SK-N-SH (cell line): ENCODE measurements at regions not wholly inside any gene's neighbourhood (a gene's known extent, or its start where the extent isn't known, plus 50 kb on each side); places are given as distances from the start of the nearest gene placed in this dataset.

ENCODE experiments used
- CTCF ChIA-PET: fragments of 300-600, 350-600 bp; formaldehyde crosslinking; extraction: SDS; loops from one replicate; lab custom pipeline; 2021; lab: Yijun Ruan, JAX
- POLR2A ChIA-PET: fragments of 350-600 bp; sonication (Branson Sonifier 250); formaldehyde crosslinking; extraction: SDS; loops from one replicate; lab custom pipeline; 2020; ENCODE audit warnings: antibody characterized with exemption, inconsistent platforms; lab: Yijun Ruan, JAX
- DNase-seq: peaks from one replicate; pipeline ENCODE4 v3.0.0; 2012
- H2AFZ ChIP-seq: fragments of 200-600 bp; sonication (generic); 2 replicates; pipeline ENCODE4 v1.8.1; 2016; ENCODE audit warnings: antibody characterized with exemption, mild to moderate bottlenecking, low read depth
- H3F3A ChIP-seq: fragments of 200-600 bp; sonication (generic); replicated peaks from 2 replicates; pipeline ENCODE3; 2016; ENCODE audit warnings: antibody characterized with exemption, mild to moderate bottlenecking; ENCODE audit not compliant: insufficient read depth
- H3K27ac ChIP-seq, 2 experiments: fragments of 200-500 bp in 1 of 2; fragments of 200-600 bp in 1 of 2; sonication (Bioruptor generic) in 1 of 2; sonication (generic), shearing (Covaris generic) in 1 of 2; 2 replicates each; pipeline versions ENCODE4 v1.5.1 to v1.6.1; 2014 to 2016; ENCODE audit warnings: low read depth in 2 of 2, inconsistent platforms in 1 of 2, low read length in 1 of 2, mild to moderate bottlenecking in 1 of 2, mixed read lengths in 1 of 2
- H3K27me3 ChIP-seq: fragments of 200-600 bp; sonication (generic), shearing (Covaris generic); 2 replicates; pipeline ENCODE4 v1.6.1; 2016; ENCODE audit warnings: mixed run types; ENCODE audit not compliant: insufficient read depth
- H3K36me3 ChIP-seq, 2 experiments: fragments of 200-500 bp in 1 of 2; fragments of 200-600 bp in 1 of 2; sonication (Bioruptor generic) in 1 of 2; sonication (generic) in 1 of 2; replicated peaks in 1 of 2; 2 replicates each; pipeline versions ENCODE3 to v1.5.1; 2014 to 2016; ENCODE audit warnings: low read length in 1 of 2, mild to moderate bottlenecking in 1 of 2; ENCODE audit not compliant: insufficient read depth in 2 of 2, control insufficient read depth in 1 of 2
- H3K4me1 ChIP-seq, 2 experiments: fragments of 200-500 bp in 1 of 2; fragments of 200-600 bp in 1 of 2; sonication (Bioruptor generic) in 1 of 2; sonication (generic), shearing (Covaris generic) in 1 of 2; 2 replicates each; pipeline versions ENCODE4 v1.5.1 to v1.6.1; 2014 to 2016; ENCODE audit warnings: low read depth in 1 of 2, low read length in 1 of 2, mixed run types in 1 of 2; ENCODE audit not compliant: insufficient read depth in 2 of 2, control insufficient read depth in 1 of 2
- H3K4me2 ChIP-seq: fragments of 200-600 bp; sonication (generic), shearing (Covaris generic); 2 replicates; pipeline ENCODE4 v1.6.1; 2017; ENCODE audit warnings: mixed run types
- H3K4me3 ChIP-seq, 2 experiments: fragments of 200-500 bp in 1 of 2; fragments of 200-600 bp in 1 of 2; sonication (Bioruptor generic) in 1 of 2; sonication (generic), shearing (Covaris generic) in 1 of 2; 2 replicates each; pipeline versions ENCODE4 v1.5.1 to v1.8.1; 2014 to 2016; ENCODE audit warnings: low read depth in 2 of 2, inconsistent platforms in 1 of 2, low read length in 1 of 2, mild to moderate bottlenecking in 1 of 2, mixed read lengths in 1 of 2, moderate library complexity in 1 of 2
- H3K79me2 ChIP-seq: fragments of 200-600 bp; sonication (generic); 2 replicates; pipeline ENCODE4 v1.8.1; 2017; ENCODE audit warnings: mild to moderate bottlenecking; ENCODE audit not compliant: insufficient read depth
- H3K9ac ChIP-seq: fragments of 200-600 bp; sonication (generic); 2 replicates; pipeline ENCODE4 v1.6.1; 2017; ENCODE audit warnings: mixed run types
- H3K9me2 ChIP-seq: fragments of 200-600 bp; sonication (generic); 2 replicates; pipeline ENCODE4 v1.6.1; 2017; ENCODE audit warnings: mixed run types
- H3K9me3 ChIP-seq: fragments of 200-600 bp; sonication (generic); 2 replicates; pipeline ENCODE4 v1.6.1; 2017; ENCODE audit warnings: mixed run types, mild to moderate bottlenecking, moderate library complexity
- H4K20me1 ChIP-seq: fragments of 200-600 bp; sonication (generic); 2 replicates; pipeline ENCODE4 v1.6.1; 2017; ENCODE audit warnings: mild to moderate bottlenecking, mixed run types; ENCODE audit not compliant: insufficient read depth
- CTCF ChIP-seq: fragments of 200-600 bp; sonication (generic); IDR thresholded peaks from 2 replicates; pipeline ENCODE4 v1.6.1; 2017; ENCODE audit warnings: antibody characterized with exemption, mild to moderate bottlenecking, moderate library complexity
- ELF1 ChIP-seq: IDR thresholded peaks from 2 replicates; pipeline ENCODE4 v1.4.0; 2012
- EP300 ChIP-seq, 2 experiments: IDR thresholded peaks; 2 replicates each; pipeline versions ENCODE4 v1.4.0 to v1.6.1; 2012; ENCODE audit warnings: borderline replicate concordance in 1 of 2, low read depth in 1 of 2, low read length in 1 of 2
- FOXJ3 ChIP-seq: sonication (generic); formaldehyde crosslinking; IDR thresholded peaks from 2 replicates; pipeline ENCODE4 v1.5.1; 2020; ENCODE audit warnings: mild to moderate bottlenecking, missing genetic modification reagents
- FOXM1 ChIP-seq: IDR thresholded peaks from 2 replicates; pipeline ENCODE4 v1.4.0; 2012; ENCODE audit warnings: low read depth, mild to moderate bottlenecking
- JUND ChIP-seq: IDR thresholded peaks from 2 replicates; pipeline ENCODE4 v1.4.0; 2012
- MEF2A ChIP-seq: IDR thresholded peaks from 2 replicates; pipeline ENCODE4 v1.4.0; 2012; ENCODE audit warnings: low read depth, borderline replicate concordance
- NRF1 ChIP-seq: IDR thresholded peaks from 2 replicates; pipeline ENCODE4 v1.6.1; 2012; ENCODE audit warnings: low read depth, mild to moderate bottlenecking, low read length
- RCOR1 ChIP-seq: fragments of 150-350 bp; IDR thresholded peaks from 2 replicates; pipeline ENCODE4 v1.6.1; 2017; ENCODE audit warnings: antibody characterized with exemption, low read length
- RFX5 ChIP-seq: IDR thresholded peaks from 2 replicates; pipeline ENCODE4 v1.6.1; 2012; ENCODE audit warnings: mild to moderate bottlenecking, improper control_type of control experiment, low read length
- SIN3A ChIP-seq: IDR thresholded peaks from 2 replicates; pipeline ENCODE4 v1.6.1; 2012; ENCODE audit warnings: low read depth, mild to moderate bottlenecking, low read length, moderate library complexity, borderline replicate concordance
- SMC3 ChIP-seq: IDR thresholded peaks from 2 replicates; pipeline ENCODE4 v1.6.1; 2012; ENCODE audit warnings: low read depth, low read length, improper control_type of control experiment
- TAF1 ChIP-seq: IDR thresholded peaks from 2 replicates; pipeline ENCODE4 v1.6.1; 2012; ENCODE audit warnings: low read depth, mild to moderate bottlenecking, low read length, moderate library complexity, borderline replicate concordance
- TCF12 ChIP-seq: IDR thresholded peaks from 2 replicates; pipeline ENCODE4 v1.4.0; 2012
- TEAD4 ChIP-seq: IDR thresholded peaks from 2 replicates; pipeline ENCODE4 v1.4.0; 2012; ENCODE audit warnings: mild to moderate bottlenecking, borderline replicate concordance; ENCODE audit not compliant: insufficient read depth
- WGBS: methylation state at CpG from one replicate; pipeline ENCODE4 v1.1.6; 2017; ENCODE audit warnings: low lambda C conversion rate; 5-methylcytosine and 5-hydroxymethylcytosine counted together
- TF ChIP-seq, protein P1 (sequence below): IDR thresholded peaks from 2 replicates; pipeline ENCODE4 v1.4.0; 2012; ENCODE audit warnings: low read depth, borderline replicate concordance
- TF ChIP-seq, protein P2 (sequence below): fragments of 150-350 bp; IDR thresholded peaks from 2 replicates; pipeline ENCODE4 v1.6.1; 2016; ENCODE audit warnings: mild to moderate bottlenecking, low read depth, low read length
- TF ChIP-seq, protein P3 (sequence below): IDR thresholded peaks from 2 replicates; pipeline ENCODE4 v1.4.0; 2012; ENCODE audit warnings: low read depth, borderline replicate concordance

DNA sequence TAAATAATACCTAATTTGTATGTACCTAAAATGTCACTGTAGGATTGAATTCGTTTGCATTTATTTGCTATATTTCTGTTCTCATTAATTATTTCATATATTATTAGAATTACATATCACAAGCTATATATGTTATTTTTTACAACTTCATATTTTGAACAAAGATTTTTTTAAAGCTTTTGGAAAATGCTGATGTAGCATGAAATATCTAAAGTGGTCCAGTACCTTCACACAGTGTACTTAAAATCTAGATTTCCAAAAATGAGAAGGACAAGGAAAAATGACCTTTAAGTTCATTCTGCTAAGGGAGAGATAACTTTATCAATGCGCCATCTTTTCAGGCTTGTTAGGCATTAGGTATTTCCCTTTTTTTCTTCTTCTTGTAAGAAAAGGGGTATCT is 71.8 kb downstream of the LARP7 start:
- Histone ChIP-seq H4K20me1 (no peaks in the 10 kb centered on the region), H3K27ac (no peak overlapping the region), H3K4me2 (no peak overlapping the region), H3K4me1 (peaks cover 0 to 4% of the 10 kb centered on the region in 2 experiments; a peak in 2 of 4 replicates), H3K4me3 (no peak overlapping the region), H3K27me3 (peaks cover 19% of the 10 kb centered on the region), H2AFZ (no peak overlapping the region), H3K36me3 (no peaks in the 10 kb centered on the region), H3K79me2 (no peaks in the 10 kb centered on the region), H3K9me2 (no peaks in the 10 kb centered on the region), H3F3A (no peaks in the 10 kb centered on the region), H3K9ac (no peak overlapping the region), H3K9me3 (no peaks in the 10 kb centered on the region)
- WGBS, result 65% methylated on average over 2 of the region's 2 CpGs
- CTCF ChIA-PET, result no interaction called here
- TF ChIP-seq, protein P1, sequence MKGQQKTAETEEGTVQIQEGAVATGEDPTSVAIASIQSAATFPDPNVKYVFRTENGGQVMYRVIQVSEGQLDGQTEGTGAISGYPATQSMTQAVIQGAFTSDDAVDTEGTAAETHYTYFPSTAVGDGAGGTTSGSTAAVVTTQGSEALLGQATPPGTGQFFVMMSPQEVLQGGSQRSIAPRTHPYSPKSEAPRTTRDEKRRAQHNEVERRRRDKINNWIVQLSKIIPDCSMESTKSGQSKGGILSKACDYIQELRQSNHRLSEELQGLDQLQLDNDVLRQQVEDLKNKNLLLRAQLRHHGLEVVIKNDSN, result no peak
- no peak for TF ChIP-seq MEF2A
- TF ChIP-seq EP300 (IDR thresholded peaks at IDR 0.05; ENCODE audit: borderline replicate concordance in 1 of 2, low read depth in 1 of 2, low read length in 1 of 2), result no peak
- TF ChIP-seq, protein P2, sequence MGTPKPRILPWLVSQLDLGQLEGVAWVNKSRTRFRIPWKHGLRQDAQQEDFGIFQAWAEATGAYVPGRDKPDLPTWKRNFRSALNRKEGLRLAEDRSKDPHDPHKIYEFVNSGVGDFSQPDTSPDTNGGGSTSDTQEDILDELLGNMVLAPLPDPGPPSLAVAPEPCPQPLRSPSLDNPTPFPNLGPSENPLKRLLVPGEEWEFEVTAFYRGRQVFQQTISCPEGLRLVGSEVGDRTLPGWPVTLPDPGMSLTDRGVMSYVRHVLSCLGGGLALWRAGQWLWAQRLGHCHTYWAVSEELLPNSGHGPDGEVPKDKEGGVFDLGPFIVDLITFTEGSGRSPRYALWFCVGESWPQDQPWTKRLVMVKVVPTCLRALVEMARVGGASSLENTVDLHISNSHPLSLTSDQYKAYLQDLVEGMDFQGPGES, result no peak
- no peak for TF ChIP-seq ELF1
- TF ChIP-seq TAF1, result no peak
- no peak for TF ChIP-seq FOXJ3 (CRISPR knock-in tag)
- TF ChIP-seq RCOR1, result no peak
- TF ChIP-seq, protein P3, sequence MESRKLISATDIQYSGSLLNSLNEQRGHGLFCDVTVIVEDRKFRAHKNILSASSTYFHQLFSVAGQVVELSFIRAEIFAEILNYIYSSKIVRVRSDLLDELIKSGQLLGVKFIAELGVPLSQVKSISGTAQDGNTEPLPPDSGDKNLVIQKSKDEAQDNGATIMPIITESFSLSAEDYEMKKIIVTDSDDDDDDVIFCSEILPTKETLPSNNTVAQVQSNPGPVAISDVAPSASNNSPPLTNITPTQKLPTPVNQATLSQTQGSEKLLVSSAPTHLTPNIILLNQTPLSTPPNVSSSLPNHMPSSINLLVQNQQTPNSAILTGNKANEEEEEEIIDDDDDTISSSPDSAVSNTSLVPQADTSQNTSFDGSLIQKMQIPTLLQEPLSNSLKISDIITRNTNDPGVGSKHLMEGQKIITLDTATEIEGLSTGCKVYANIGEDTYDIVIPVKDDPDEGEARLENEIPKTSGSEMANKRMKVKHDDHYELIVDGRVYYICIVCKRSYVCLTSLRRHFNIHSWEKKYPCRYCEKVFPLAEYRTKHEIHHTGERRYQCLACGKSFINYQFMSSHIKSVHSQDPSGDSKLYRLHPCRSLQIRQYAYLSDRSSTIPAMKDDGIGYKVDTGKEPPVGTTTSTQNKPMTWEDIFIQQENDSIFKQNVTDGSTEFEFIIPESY, result no peak
- TF ChIP-seq TEAD4, result no peak
- no peak for TF ChIP-seq SIN3A
- TF ChIP-seq JUND, result no peak
- no peak for TF ChIP-seq RFX5
- no peak for TF ChIP-seq NRF1
- TF ChIP-seq CTCF, result no peak
- TF ChIP-seq TCF12, result no peak
- TF ChIP-seq SMC3, result no peak
- TF ChIP-seq FOXM1, result no peak
- no peak for DNase-seq
- POLR2A ChIA-PET, result no interaction called here
